DMS153 (cell line): ENCODE measurements at regions not wholly inside any gene's neighbourhood (a gene's known extent, or its start where the extent isn't known, plus 50 kb on each side); places are given as distances from the start of the nearest gene placed in this dataset.

Experiments used
- DNase-seq: peaks from one replicate; lab custom pipeline; 2025; lab: John Stamatoyannopoulos, UW

DNA sequence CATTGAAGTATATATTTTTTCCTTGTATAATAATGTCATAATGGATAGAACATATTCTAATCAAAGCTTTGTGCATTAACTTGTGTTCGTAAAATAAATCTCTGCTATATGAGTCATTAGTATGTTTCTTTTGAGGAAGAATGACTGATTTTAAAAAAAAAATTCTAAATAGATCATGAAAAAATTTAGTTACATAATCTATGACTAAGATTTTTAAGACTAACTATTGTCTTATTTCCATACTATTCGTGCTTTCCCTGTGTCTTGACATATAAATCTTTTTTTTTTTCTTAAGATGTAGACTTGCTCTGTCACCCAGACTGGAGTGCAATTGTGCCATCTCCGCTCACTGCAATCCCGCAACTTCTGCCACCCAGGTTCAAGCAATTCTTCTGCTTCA, 226.1 kb downstream of the DSEL start:
- DNase-seq = no peak

DNA sequence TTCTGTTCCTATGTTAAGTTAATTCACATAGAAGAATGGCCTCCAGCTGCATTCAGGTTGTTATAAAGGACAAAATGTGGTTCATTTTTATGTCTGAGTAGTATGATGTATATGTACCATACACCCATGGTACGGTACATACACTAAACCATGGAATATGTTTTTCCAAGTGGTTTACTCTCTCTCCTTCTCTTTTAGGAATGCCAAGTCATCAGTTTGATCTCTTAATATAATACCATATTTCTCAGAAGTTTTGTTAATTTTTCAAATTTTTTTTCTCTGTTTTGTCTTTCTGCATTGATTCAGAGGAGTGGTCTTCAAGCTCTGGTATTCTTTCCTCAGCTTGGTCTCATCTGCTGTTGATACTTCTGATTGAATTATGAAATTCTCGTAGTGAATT, 230.9 kb downstream of the DSEL start:
- no peak for DNase-seq

DNA sequence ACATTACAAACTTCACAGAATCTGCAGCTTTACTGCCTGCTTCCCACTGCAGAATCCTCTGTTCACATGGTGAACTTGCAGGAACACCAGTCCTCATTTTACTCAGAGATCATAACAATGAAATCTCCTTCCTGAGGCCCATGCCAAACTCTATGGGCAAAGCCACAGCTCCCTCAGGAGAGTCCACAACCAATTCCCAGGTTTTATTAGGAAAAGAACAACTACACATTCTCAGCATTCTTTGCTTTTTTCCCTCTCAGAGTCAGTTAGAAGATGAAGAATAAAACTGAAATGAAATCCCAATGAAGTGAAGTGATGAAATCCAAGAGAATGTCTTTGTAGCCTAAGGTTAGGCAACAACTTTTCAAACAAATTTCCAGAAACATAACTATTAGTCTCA, 233.7 kb downstream of the DSEL start:
- no peak for DNase-seq

DNA sequence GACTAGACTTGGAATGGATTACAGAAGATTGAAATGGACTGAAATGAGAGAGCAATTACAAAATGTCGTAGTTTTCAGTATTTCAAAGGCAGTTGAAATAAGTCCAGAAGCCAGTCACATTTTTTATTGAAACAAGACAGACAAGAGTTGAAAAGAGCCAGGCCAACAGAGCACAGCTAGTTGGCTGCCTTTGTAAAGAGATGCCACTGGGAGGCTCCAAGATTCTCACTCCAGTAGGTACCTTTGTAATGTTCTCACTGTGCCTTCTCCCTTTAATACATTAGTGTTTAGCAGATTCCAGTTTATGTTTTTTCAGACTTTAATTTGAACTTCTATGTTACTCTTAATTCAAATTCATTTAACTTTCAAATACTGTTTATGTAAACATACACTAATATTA, 234.8 kb downstream of the DSEL start:
- no peak for DNase-seq

DNA sequence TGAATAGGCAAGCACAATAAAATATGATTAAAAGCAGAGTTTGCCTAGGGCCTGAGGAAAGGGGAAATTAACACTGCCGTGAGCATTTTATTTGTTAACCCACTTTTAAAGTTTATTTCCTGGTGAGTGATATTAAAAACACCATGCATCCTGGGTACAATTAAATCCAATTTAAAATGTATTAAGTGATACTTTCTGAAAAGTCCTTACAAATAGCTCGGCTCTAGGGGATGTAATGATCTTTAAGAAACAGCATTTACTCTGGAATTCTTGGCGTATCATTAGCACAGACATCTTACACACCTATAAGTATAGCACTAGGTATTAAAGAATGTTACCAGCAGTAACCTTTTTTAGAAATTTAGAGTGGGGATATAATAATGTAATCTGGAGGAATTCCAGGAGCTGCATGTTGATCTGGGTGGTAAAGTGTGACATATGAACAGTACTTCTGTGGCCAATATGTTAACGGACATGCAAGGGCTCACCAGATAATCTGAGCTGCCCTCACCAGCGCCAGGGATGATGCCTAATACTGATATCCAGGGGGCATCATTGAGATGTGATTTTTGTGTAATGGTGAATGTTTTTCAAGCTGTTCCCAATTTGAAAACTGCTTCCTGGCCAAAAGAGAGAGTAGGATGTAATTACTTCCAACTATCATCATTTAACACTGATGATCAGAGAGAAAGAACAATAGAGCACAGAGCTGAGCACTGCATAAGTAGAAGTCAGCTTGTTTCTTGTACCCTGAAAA, 235.9 kb downstream of the DSEL start:
- no peak for DNase-seq

DNA sequence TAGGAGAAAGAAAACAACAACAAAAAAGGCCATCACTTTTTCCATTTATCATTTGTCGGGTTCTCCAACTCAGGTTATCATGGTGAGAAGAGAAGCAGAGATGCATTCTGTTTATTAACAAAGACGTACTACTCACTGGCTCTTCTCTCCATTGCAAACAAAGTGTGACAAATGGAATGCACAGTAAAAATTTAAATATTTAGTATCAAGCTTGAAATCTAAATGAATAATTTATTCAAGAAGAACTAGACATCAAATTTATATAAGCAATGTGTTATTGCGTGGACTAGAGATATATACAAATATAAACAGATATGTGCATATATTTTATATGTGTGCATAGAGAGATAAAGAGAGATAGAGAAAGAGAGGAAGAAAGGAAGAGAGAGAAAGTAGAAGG, 236.5 kb downstream of the DSEL start:
- DNase-seq = no peak

DNA sequence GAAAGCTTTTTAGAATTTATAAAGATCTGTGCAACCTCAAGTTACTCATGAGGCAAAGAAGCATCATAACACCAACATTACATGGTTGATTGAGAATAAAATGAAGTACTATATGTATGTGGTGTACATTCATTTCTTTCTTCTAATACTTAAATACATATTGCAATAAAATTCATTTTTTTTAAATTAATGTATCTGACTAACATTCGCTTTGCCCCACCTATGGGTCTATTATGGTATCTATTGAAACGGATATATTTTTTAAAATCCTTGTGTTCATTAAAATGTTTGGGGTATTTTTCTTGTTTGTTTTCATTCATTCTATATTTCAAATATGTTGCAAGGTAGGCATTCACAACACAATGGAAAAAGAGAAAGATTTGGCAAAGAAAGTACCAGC, 237.5 kb downstream of the DSEL start:
- no peak for DNase-seq

DNA sequence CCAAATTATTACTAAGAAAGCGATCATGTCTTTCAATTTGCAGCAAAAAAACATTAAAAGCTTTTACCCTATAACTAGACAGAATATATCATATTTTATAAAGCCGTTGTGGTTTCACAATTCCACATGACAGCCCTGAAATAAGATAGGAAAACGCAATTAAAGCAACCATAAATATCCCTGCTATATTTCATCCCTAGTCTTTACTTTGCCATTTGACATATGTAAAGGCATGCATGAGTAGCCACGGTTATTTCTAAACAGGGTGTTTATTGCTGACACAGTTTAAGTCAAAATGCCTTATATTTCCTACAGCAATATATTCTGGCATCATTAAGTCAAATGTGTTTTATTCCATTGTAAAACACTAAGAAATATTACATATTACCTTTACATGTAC, 239.9 kb downstream of the DSEL start:
- DNase-seq = no peak

DNA sequence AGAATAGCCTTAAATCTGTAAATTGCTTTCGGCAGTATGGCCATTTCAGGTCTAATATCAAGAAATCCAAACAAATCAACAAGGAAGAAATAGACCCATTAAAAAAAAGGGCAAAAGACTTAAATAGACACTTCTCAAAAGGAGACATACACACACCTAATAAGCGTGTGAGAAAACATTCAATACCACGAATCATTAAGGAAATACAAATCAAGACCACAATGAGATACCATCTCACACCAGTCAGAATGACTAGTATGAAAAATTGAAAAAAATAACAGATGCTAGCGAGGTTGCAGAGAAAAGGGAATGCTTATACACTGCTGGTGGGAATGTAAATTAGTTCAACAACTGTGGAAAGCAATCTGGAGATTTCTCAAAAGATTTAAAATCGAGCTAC, 243.2 kb downstream of the DSEL start:
- DNase-seq = no peak

DNA sequence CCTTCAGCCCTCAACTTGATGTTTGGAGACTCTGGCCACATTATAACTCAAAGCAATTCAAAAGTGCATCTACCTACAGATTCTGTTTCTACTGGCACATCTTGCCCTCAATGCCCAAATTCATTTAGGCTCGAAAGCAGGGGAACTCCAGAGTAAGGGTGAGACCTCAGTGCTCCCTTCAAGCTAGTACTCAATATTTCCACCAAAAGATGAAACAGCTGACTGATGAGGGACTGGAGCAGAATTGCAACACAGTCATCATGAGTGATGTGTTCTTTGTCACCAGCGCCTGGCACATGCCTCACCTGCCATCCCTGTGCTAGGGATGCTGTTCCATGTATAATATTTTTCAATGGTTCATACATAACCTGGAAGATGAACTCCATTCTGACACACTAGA, 247.3 kb downstream of the DSEL start:
- no peak for DNase-seq

DNA sequence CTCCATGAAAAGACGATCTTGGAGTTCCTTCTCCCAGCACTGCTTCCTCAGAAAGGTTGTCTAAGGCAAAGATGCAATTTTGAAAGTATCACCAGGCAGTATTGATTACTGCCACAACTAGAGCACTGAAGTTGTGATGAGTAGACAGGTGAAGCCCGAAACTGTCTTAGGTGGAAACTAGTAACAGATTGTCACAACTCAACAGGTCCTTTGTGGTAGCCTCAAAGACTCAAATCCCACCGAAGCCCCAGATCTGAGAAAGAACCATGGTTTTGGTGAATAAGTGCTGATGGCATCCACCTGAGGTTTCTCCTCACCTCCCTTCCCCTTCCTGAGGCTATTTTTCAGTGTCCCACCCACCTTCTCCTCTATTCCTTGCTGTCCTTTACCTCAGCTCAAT, 248.0 kb downstream of the DSEL start:
- DNase-seq = no peak

DNA sequence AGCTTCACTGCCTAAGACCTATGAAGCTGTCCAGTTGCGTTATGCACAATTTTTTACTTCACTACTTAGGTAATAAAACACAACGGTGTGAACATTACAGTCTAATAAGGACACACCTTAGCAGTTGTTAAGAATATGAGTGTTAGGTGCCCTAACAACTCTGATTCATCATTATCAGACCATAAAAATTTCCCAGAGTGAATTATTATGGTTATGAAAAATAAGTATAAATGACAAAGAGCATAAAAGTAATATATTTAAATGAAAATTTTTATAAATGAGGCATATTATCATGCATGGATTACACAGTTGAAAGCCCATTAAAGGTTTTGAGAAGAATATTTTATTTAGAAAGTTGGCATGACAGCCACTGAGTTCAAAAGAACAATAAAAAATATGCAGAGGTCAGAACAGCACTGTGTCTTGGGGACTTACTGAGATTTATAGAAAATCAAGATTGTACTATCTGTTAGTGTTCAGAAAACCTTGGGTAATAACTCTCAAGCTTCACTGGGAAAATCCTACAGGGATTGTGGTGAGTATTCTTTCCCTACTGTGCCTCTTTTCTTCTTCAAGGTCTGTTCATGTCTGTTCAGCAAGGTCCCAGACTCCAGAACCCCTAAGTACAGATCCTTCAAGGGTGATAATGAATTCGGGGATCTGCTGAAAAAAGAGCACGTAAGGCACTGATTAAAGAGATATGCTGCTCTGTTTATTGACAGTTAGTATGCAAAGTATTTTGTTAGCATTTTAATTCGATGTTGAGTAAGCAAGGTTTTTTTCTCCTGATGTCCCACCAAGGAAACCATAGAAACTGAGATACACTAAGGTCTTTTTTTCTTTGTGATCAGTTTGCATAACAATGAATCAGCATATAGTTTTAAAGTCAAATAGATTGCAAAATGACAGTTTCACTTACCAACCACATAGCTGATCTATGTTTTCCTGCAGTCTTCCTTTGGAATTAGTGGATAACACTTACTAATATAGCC, 250.0 kb downstream of the DSEL start:
- DNase-seq = no peak

DNA sequence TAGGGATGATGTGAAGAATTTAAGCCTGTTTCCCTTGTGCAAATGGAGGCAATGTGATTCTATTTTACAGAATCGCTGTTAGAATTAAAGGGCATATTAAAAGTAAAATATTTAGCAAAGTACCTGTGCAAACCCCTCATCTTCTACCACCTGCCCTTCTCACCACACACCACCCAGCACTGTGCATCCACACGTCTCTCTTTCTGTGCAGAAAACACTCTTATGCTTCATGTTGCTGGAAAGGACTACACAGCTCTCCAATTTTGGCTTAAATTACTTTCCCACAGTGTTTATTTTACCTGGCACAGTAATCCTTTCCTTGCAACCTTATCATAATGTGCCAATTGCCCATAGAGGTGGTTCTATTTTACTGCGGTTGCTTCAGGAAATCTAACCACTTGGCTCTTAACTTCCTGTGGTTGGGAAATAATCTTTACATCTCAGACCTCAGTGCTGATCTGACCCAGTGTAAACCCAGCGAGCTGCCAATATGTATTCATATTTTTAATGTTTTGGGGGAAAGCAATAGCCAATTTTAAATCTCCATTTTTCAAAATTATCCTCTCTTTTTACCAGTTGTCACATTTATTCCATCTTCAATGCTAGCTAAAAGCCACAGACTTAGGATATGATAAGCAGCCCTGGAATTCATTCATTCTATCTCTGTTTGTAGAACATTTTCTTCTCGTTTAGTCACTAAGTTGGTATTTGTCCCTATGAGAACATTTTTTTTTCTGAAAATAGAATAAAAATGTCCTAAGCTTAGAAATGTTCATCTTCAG, 250.9 kb downstream of the DSEL start:
- DNase-seq = no peak

DNA sequence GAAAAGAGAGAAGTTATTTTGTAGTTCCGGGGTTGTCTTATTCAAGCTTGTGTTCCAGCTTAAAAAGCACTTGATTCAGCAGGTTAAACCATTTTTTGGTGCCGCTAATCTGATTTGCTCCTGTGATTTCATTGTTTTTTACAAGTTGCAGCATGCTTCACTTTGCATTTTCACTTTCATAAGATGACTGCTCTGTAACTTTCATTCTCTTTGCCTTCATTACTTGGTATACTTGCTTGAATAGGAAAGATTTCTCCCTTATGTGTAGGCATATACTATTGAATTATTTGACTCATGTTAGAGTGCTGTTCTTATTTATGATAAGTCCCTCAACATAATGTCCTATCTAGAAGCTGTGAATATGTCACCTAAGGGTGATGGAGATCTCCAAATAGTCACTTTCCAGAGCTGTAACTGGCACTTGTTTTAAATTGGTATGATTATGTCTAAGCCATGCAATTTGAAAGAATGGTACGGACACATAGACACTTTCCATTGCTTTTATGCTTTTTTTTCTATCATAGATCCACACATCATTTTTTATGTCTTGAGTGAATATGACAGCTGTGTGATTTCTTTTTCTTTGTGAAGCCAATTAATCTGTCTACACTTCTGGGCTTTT, 254.5 kb downstream of the DSEL start:
- DNase-seq = no peak

DNA sequence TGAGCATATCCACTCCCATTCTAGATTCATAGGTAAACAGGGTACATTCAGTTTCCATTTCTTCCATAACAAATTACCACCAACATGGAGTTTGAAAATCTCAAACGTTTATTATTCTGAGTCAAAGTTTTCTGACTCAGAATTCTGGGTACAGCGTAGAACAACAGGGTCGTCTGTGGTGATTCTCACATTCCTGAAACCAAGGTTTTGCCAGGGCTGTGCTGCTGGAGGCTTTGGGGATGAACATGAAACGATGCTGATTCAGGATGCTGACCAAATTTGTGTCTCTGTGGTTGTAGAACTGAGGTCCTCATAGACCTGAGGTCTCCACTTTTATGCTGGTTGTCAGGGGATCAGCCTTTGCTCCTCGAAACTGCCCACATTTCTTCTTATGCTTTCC, 255.7 kb downstream of the DSEL start:
- DNase-seq = no peak

DNA sequence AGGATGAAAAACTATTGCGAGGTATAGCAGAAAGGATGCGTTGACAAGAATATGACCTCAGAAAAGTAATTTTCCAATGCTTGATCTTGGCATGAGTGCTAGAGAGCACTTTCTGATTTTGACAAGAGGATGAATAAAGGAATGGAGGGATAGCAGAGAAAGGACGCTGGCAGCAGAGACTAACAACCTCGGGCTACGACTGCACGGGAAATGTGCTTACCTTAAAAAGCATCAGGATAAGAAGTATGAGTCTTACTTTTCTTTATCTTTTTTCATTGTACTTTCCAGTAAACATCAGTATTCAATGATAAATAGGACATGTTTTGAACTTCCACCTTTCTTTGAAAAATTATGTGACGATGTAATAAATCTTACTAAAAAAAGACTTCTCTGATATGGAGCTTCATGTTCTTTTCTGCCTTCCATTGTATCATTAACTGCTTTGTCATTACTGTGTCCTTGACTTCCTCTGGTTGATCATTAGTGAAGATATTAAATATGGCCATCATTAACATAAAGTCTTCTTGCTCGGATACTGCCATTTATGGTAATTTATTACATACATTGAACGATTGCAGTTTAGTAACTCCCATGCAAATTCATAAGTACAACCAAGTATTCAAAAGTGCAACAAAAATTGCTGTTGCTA, 265.6 kb downstream of the DSEL start:
- no peak for DNase-seq

DNA sequence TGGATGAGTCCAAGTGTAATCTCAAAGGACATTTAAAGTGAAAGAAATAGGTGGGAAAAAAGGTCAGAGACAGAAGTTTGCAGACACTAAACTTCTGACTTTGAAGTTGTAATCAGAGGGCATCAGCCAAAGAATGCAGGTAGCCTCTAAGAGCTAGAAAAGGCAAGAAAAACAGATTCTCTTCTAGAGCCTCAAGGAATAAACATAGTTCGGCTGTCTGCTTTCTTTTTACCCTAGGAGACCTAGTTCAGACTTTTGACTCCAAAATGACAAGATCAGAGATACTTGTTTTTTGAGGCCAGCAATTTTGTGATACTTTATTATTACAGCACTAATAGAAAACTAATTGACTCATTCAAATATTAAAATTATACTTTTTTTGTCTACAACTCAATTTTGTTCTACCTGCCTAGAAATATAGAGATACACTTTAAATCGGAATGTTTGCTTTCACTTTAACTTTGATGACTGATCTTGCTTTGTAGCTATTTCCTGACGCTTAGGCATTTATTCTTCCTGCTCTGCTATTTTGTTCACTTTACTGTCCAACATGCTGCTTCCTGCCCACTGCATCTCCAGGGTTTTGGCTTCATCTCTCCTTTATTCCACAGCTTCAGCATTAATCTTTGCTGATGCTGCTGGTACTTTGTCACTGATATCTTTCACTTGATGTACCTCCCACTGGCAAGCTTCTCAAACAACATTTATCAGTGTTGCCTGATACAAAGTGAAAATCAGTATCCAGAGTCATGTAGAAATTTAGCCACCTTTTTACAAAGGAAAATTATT, 272.5 kb downstream of the DSEL start:
- DNase-seq = no peak

DNA sequence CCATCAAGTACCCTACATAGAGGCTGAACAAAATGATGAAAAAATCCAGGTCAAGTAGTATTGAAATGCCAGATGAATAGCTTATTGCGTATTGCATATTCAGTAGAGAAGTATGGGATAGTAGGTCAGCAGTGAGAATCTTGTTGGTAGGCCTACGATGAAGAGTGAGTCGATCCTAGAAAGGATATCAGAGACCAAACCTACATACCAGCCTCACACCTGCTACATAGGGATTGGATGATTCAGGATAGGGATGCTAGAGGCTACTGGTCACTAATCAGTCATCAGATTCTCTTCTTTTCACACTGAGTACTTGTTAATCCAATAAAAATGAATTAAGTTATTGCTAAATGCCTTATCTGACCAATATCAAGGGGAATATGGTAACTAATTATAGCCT, 274.5 kb downstream of the DSEL start:
- no peak for DNase-seq

DNA sequence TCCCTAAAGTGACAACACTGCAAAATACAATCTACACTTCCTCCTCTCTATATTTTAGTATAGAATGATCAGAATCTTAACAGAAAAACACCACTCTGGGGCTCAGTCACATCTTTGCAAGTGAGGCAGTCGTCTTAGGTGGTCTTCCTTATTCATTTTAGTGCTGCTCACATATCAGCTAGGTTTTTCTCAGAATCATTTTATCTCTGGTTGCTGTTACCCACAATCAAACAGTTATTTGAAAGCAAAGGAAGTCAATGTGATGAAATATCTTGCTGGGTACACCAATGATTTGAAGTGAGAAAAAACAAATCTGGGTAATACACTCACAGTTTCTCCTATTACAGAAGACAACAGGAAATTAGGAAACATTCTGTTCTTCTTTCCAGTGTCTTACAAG, 275.2 kb downstream of the DSEL start:
- no peak for DNase-seq

DNA sequence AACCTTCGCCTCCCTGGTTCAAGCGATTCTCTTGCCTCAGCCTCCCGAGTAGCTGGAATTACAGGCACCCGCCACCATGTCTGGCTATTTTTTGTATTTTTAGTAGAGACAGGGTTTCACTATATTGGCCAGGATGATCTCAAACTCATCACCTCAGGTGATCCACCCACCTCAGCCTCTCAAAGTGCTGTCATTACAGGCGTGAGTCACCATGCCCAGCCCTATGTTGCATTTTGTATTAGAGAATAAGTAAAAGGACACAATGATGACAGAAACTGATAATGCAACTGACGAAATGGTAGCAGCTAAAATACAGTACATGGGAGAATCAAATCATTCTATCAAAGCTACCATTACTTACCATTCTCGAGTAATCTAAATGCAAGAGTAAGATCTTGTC, 276.7 kb downstream of the DSEL start:
- DNase-seq = no peak

DNA sequence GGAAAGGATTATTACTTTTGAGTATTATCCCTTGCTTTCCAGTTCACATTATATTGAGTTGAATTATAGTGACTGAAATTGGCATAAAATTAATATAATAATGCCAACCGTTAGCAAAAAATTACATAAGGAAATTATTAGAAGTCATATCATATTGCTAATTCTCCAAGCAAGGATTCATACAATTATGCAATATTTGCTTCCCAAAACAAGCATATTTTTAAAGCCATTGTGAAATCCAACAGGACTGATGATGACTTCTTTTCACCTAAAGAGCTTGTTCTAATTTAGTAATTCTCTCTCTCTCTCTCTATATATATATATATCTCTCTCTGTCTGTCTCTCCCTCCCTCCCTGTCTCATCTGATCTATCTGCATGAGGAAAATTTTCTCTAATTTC, 283.5 kb downstream of the DSEL start:
- DNase-seq = no peak
